GM03348 (cell line): ENCODE measurements at regions not wholly inside any gene's neighbourhood (a gene's known extent, or its start where the extent isn't known, plus 50 kb on each side); places are given as distances from the start of the nearest gene placed in this dataset.
"Not testable (repeated sequence)": the region's sequence is repeated elsewhere in the genome, so short reads cannot be mapped to it uniquely, and the experiment has no call there.

Experiments used
- DNase-seq: peaks from one replicate; pipeline ENCODE4 v3.0.0; 2012; ENCODE audit warnings: low spot score

- no peak for DNase-seq
These were observed 68.6 kb upstream of the MRTFB start for GRCh38 chr16:14002416-14002990.

DNA sequence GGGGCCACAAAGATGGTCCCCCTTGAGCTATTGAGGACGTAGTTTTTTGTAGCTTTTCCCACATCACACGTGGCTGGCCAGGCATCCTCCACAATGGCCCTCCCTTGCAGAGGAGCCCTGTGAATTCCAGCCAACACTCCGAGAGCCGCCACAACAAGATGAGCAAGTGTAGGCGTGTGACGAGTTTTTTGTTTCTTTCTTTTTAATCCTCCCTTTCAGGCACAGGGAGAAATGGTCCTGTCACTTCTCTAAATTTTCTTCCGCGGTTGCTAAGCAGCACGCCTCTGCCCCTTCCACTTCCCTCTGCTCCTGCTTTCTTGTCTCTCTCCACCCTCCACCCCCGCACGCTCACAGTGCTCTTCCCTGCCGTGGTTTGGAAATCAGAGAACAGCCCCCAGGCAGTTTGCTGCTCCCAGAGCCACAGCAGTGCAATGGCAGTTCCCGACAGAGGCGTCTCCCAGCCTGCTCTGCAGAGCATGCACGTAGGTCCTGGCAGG, 68.0 kb upstream of the MRTFB start:
- DNase-seq: peak; percentile 72

GRCh38 chr16:14004031-14004728, 66.9 kb upstream of the MRTFB start:
- no peak for DNase-seq

DNA sequence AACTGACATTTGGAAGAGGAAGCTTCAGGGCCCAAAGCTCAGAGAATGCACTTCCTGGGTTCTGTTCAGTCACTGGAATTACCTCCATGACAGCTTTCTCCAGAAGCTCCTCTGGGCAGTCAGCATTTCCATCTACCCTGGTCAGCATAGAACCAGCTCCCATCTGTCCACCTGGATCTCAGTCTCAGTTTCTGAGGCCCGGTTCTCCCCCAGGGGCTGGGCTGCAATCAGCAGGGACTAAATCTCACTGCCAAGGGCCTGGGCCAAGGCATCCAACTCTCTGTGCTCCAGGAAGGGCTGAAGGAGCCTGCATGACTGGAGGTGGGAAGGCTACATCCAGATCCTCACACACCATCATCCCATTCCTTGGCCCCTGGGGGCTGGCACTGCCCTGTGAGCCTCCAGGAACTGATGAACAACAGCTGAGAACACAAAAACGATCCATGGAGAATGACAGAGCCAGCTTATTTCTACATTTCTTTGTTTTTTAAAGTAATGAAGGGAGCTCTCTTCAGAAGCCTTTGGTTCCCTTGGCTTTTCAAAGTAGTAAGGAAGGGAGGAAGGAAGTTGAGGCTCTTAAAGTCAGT, 66.3 kb upstream of the MRTFB start:
- no peak for DNase-seq

DNA sequence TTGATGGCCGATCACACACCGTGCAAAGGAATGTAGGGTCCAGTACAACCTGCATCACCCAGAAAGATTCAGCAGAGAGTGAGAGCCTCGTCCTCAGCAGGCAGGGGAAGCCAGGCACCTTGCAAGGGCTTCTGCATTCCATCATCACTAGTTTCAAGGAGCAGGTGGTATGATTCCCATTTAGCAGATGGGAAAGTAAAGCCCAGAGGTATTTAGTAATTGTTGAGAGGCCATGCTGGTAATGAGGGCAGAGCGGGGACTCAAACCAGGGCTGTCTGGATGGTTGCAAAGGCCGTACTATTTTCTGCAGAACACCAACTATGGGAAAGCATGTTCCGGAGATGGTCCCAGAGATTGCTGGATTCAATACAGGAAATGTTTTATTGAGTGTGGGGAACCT, 65.8 kb upstream of the MRTFB start:
- DNase-seq: no peak

DNA sequence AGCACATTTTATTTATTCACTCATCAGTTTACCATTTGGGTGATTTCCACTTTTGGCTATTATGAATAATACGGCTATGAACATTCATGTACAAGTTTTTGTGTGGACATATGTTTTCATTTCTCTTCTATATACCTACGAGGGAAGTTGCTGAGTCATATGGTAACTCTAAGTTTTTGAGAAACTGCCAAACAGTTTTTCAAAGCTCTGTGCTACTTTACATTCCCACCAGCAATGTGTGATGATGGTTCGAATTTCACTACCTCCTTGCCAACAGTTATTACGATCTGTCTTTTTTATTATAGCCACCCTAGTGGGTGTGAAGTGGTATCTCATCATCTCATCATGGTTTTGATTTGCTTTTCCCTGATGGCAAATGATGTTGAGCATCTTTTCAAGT, 63.7 kb upstream of the MRTFB start:
- DNase-seq: no peak

- no peak for DNase-seq
These were observed 60.1 kb upstream of the MRTFB start for GRCh38 chr16:14011001-14011400.

DNA sequence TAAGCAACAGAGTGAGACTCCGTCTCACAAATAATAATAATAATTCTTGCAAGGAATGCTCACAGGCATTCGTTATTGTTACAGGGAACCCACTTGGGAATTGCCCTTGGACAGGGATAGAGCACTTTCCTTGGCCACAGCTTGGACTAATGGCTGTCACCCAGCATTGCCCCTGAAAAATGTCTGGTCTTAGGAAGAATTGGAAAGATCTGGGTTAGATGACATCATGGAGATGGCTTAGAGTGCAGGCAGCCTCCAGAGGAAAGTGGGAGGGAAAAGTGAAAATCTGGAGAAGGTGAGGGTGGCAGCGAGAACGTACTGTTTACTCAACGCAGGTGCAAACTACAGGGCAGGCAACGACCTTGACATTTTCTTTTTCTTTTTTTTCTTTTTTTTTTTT, 59.3 kb upstream of the MRTFB start:
- no peak for DNase-seq

- DNase-seq: no peak
These were observed 58.0 kb upstream of the MRTFB start for GRCh38 chr16:14013145-14013570.

- peak; percentile 69 for DNase-seq
These were observed 57.4 kb upstream of the MRTFB start for GRCh38 chr16:14013571-14014283.

DNA sequence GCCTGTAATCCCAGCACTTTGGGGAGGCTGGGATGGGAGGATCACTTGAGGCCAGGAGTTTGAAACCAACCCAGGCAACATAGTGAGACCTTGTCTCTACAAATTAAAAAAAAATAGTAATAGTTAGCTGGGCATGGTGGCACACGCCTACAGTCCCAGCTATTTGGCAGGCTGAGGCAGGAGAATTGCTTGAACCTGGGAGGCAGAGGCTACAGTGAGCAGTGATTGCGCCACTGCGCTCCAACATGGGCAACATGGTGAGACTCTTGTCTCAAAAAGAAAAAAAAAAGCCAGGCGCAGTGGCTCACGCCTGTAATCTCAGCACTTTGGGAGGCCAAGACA, 56.9 kb upstream of the MRTFB start:
- DNase-seq: no peak

- DNase-seq: no peak
These were observed 56.1 kb upstream of the MRTFB start for GRCh38 chr16:14015033-14015432.

GRCh38 chr16:14015461-14015860, 55.7 kb upstream of the MRTFB start:
- no peak for DNase-seq

- peak; percentile 66 for DNase-seq
These were observed 55.2 kb upstream of the MRTFB start for GRCh38 chr16:14015948-14016347.

- not testable (repeated sequence) for DNase-seq
These were observed 54.8 kb upstream of the MRTFB start for GRCh38 chr16:14016362-14016761.

DNA sequence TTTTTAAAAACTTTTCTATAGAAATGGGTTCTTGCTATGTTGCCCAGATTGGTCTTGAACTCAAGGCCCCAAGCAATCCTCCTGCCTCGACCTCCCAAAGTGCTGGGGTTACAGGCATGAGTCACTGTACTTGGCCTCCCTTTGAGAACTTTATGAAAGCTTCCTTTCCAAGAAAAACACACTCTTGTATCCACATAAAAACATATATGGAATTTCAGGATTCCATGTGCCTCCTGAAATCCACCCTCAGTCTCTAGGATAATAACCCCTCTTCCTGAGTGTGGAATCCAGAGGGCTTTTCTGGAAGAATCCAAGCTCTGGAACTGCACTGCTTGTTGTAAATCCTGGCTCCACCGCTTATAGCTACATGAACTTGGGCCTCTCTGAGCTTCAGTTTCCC, 53.2 kb upstream of the MRTFB start:
- no peak for DNase-seq

GRCh38 chr16:14018851-14019250, 52.3 kb upstream of the MRTFB start:
- no peak for DNase-seq

DNA sequence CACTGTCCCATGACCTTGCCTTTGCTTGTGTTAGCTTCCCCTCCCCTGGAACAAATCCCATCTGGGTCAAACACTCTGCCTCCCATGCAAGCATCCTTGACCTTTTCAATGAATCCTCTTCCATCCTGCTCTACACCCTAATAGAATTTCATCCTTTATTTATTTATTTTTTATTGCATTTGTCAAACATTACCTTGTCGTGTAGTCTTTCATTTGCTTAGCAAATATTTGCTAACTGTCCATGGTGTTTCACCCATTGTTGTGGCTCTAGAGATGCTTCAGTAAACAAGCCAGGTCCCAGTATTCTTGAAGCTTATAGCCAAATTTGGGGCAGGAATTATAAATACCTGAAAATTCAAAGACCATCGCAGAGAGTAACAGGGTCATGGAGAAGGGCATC, 51.0 kb upstream of the MRTFB start:
- no peak for DNase-seq
